ENCODE measurements at regions not wholly inside any gene's neighbourhood (a gene's known extent, or its start where the extent isn't known, plus 50 kb on each side); places are given as distances from the start of the nearest gene placed in this dataset.

GRCh38 chr5:110262749-110263148 is 463.7 kb downstream of the TMEM232 start:
- H4K20me1 ChIP-seq (ENCODE audit: insufficient read depth) = no peaks in the 10 kb centered on the region
- TF ChIP-seq, protein P1, sequence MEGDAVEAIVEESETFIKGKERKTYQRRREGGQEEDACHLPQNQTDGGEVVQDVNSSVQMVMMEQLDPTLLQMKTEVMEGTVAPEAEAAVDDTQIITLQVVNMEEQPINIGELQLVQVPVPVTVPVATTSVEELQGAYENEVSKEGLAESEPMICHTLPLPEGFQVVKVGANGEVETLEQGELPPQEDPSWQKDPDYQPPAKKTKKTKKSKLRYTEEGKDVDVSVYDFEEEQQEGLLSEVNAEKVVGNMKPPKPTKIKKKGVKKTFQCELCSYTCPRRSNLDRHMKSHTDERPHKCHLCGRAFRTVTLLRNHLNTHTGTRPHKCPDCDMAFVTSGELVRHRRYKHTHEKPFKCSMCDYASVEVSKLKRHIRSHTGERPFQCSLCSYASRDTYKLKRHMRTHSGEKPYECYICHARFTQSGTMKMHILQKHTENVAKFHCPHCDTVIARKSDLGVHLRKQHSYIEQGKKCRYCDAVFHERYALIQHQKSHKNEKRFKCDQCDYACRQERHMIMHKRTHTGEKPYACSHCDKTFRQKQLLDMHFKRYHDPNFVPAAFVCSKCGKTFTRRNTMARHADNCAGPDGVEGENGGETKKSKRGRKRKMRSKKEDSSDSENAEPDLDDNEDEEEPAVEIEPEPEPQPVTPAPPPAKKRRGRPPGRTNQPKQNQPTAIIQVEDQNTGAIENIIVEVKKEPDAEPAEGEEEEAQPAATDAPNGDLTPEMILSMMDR (conservative IDR thresholded peaks at IDR 0.05; ENCODE audit: low read depth, low read length) = no peak
- no peaks in the 10 kb centered on the region for H3K79me2 ChIP-seq (ENCODE audit: insufficient read depth, low read depth)
- no peak overlapping the region for H2AFZ ChIP-seq (ENCODE audit: low read depth)
- no peak overlapping the region for H3K27ac ChIP-seq
- no peak overlapping the region for H3K4me3 ChIP-seq (IDR thresholded peaks at IDR 0.05; ENCODE audit: insufficient read depth, low read depth, low read length)
- H3K4me1 ChIP-seq (ENCODE audit: low read depth, poor library complexity, severe bottlenecking) = peaks cover 5% of the 10 kb centered on the region
- no peaks in the 10 kb centered on the region for H3K36me3 ChIP-seq (ENCODE audit: insufficient read depth)
- no peak overlapping the region for H3K9ac ChIP-seq
- H3K4me2 ChIP-seq = no peak overlapping the region
- no peaks in the 10 kb centered on the region for H3K27me3 ChIP-seq (ENCODE audit: insufficient read depth, low read depth)

DNA sequence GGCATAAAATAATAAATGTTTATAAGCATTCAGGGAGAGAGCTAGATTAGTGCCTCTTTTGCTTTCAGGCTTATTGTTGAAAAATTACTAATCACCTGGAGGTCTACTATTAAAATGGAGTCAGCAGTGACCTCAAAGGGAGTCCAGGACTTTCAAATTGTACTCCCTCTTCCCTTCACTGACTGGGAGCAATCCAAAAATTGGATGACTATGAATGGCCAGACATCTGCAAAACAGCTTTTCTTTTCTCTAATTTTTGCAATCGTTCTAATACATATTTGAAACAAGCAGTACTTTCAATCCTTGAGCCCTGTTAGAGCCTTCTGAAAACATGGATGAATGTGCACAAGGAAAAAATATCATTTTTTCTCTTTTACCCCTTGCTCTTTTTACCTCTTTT is 461.8 kb downstream of the TMEM232 start:
- Histone ChIP-seq H3K27ac (no peak overlapping the region), H3K4me2 (no peak overlapping the region), H3K4me3 (IDR thresholded peaks at IDR 0.05; ENCODE audit: insufficient read depth, low read depth, low read length) (no peak overlapping the region), H3K79me2 (ENCODE audit: insufficient read depth, low read depth) (no peaks in the 10 kb centered on the region), H4K20me1 (ENCODE audit: insufficient read depth) (no peaks in the 10 kb centered on the region), H3K36me3 (ENCODE audit: insufficient read depth) (no peaks in the 10 kb centered on the region), H3K4me1 (ENCODE audit: low read depth, poor library complexity, severe bottlenecking) (peaks cover 25% of the 10 kb centered on the region), H3K27me3 (ENCODE audit: insufficient read depth, low read depth) (no peaks in the 10 kb centered on the region), H3K9ac (no peak overlapping the region), H2AFZ (ENCODE audit: low read depth) (no peak overlapping the region)
- TF ChIP-seq, protein P1 (conservative IDR thresholded peaks at IDR 0.05; ENCODE audit: low read depth, low read length) = no peak

DNA sequence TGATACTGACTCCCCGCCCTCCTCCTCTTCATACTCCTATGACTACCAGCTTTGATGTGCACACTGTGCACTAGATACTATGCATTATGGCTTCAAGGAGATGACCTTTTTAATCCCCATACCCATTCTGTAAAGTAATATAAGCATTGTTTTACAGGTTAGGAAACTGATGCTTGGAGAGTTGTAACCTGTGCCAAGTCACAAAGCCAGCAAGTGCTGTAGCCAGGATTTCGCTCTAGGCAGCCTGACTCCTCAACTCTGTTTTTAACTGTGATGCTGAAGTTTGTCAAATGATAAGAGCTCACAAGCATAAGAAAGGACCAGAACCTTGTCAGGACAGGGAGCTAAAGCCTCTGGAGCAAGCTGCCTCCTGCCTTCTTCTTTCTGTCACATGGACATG is 461.3 kb downstream of the TMEM232 start:
- Histone ChIP-seq H3K36me3 (ENCODE audit: insufficient read depth) (no peaks in the 10 kb centered on the region), H3K4me3 (IDR thresholded peaks at IDR 0.05; ENCODE audit: insufficient read depth, low read depth, low read length) (no peak overlapping the region), H3K27ac (no peak overlapping the region), H2AFZ (ENCODE audit: low read depth) (no peak overlapping the region), H3K9ac (no peak overlapping the region), H4K20me1 (ENCODE audit: insufficient read depth) (no peaks in the 10 kb centered on the region), H3K27me3 (ENCODE audit: insufficient read depth, low read depth) (no peaks in the 10 kb centered on the region), H3K79me2 (ENCODE audit: insufficient read depth, low read depth) (no peaks in the 10 kb centered on the region), H3K4me2 (no peak overlapping the region), H3K4me1 (ENCODE audit: low read depth, poor library complexity, severe bottlenecking) (peaks cover 30% of the 10 kb centered on the region)
- TF ChIP-seq, protein P1 (conservative IDR thresholded peaks at IDR 0.05; ENCODE audit: low read depth, low read length) = no peak

DNA sequence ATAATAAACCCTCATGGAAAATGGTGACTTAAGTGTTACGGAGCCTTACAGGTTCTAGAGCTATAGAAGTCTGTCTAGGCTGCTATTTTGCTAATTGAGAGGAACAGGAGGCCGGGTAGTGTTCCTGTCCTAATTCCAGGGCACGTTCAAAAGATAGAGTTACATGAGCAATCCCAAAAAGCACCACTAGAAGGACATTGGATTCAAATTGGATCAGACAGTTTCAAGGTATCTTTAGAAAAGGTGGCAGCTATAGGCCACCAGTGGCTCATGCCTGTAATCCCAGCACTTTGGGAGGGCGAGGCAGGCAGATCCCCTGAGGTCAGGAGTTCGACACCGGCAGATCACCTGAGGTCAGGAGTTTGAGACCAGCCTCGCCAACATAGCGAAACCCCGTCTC is 458.8 kb downstream of the TMEM232 start:
- peak overlapping the region; percentile 10; the same call in 1 of the 2 replicates for H3K4me2 ChIP-seq
- no peaks in the 10 kb centered on the region for H3K79me2 ChIP-seq (ENCODE audit: insufficient read depth, low read depth)
- H3K4me3 ChIP-seq (IDR thresholded peaks at IDR 0.05; ENCODE audit: insufficient read depth, low read depth, low read length) = no peak overlapping the region
- TF ChIP-seq, protein P1 (conservative IDR thresholded peaks at IDR 0.05; ENCODE audit: low read depth, low read length) = no peak
- H3K36me3 ChIP-seq (ENCODE audit: insufficient read depth) = no peaks in the 10 kb centered on the region
- H2AFZ ChIP-seq (ENCODE audit: low read depth) = 0 out of 2 replicates have a peak overlapping the region, but pooled peaks have one; percentile 18
- H4K20me1 ChIP-seq (ENCODE audit: insufficient read depth) = no peaks in the 10 kb centered on the region
- H3K27me3 ChIP-seq (ENCODE audit: insufficient read depth, low read depth) = no peaks in the 10 kb centered on the region
- H3K9ac ChIP-seq = no peak overlapping the region
- peaks cover 44% of the 10 kb centered on the region for H3K4me1 ChIP-seq (ENCODE audit: low read depth, poor library complexity, severe bottlenecking)
- no peak overlapping the region; the same call in 1 of the 2 replicates for H3K27ac ChIP-seq

All from KMS-11 (cell line).